H1 (cell line): ENCODE measurements at regions not wholly inside any gene's neighbourhood (a gene's known extent, or its start where the extent isn't known, plus 50 kb on each side); places are given as distances from the start of the nearest gene placed in this dataset.

ENCODE experiments used
- CTCF ChIA-PET: fragments of 300-600 bp; sonication (Branson Sonifier 250); formaldehyde crosslinking; loops from one replicate; lab custom pipeline; 2021; ENCODE audit not compliant: partially characterized antibody; lab: Charles Lee
- POLR2A ChIA-PET: fragments of 300-600 bp; sonication (Branson Sonifier 250); formaldehyde crosslinking; loops from one replicate; lab custom pipeline; 2021; ENCODE audit warnings: inconsistent platforms; ENCODE audit not compliant: partially characterized antibody; lab: Charles Lee
- DNase-seq, 2 experiments: peaks; one replicate each; pipeline versions ENCODE4 v3.0.0 to v3.0.0-alpha.2; 2010 to 2022; ENCODE audit warnings: low spot score in 2 of 2, low read depth in 1 of 2, mixed read lengths in 1 of 2
- FAIRE-seq: peaks from 2 replicates; lab custom pipeline; 2011; peaks lifted over from hg19 to GRCh38; lab: Jason Lieb, UNC
- H2AFZ ChIP-seq: 2 replicates; pipeline ENCODE4 v1.8.1; 2012; ENCODE audit warnings: low read length, inconsistent platforms
- H2AK5ac ChIP-seq: 2 replicates; pipeline ENCODE4 v1.6.1; 2013; ENCODE audit warnings: low read depth, low read length
- H2BK120ac ChIP-seq: replicated peaks from 2 replicates; pipeline ENCODE3; 2013; ENCODE audit warnings: low read depth, low read length, inconsistent platforms
- H2BK12ac ChIP-seq: 2 replicates; pipeline ENCODE4 v1.6.1; 2013; ENCODE audit warnings: low read depth, low read length
- H2BK15ac ChIP-seq: 2 replicates; pipeline ENCODE4 v1.6.1; 2013; ENCODE audit warnings: low read length
- H2BK20ac ChIP-seq: 2 replicates; pipeline ENCODE4 v1.6.1; 2013; ENCODE audit warnings: low read length
- H2BK5ac ChIP-seq: 2 replicates; pipeline ENCODE4 v1.6.1; 2013; ENCODE audit warnings: low read depth, low read length
- H3K14ac ChIP-seq: 2 replicates; pipeline ENCODE4 v1.6.1; 2013; ENCODE audit warnings: inconsistent platforms; ENCODE audit not compliant: insufficient read length
- H3K18ac ChIP-seq: 2 replicates; pipeline ENCODE4 v1.6.1; 2013; ENCODE audit warnings: low read length; ENCODE audit errors: extremely low read depth
- H3K23ac ChIP-seq: 2 replicates; pipeline ENCODE4 v1.6.1; 2013; ENCODE audit warnings: inconsistent platforms; ENCODE audit not compliant: insufficient read length
- H3K23me2 ChIP-seq: 2 replicates; pipeline ENCODE4 v1.6.1; 2013; ENCODE audit warnings: low read depth, low read length
- H3K27ac ChIP-seq: 2 replicates; pipeline ENCODE4 v1.6.1; 2011; ENCODE audit warnings: low read depth, low read length, inconsistent platforms
- H3K27me3 ChIP-seq, 4 experiments: replicated peaks in 1 of 4; 1 replicate in 1 of 4; 2 replicates in 3 of 4; pipeline versions ENCODE4 v1.6.1 to v1.8.1; 2011 to 2013; ENCODE audit warnings: low read length in 3 of 4, mild to moderate bottlenecking in 3 of 4, inconsistent platforms in 2 of 4, mixed read lengths in 2 of 4, moderate library complexity in 1 of 4; ENCODE audit not compliant: control insufficient read depth in 3 of 4, insufficient read depth in 3 of 4; ENCODE audit errors: extremely low read depth in 1 of 4
- H3K36me3 ChIP-seq, 4 experiments: 2 replicates each; pipeline versions ENCODE4 v1.6.1 to v1.8.1; 2011 to 2013; ENCODE audit warnings: mild to moderate bottlenecking in 4 of 4, low read length in 3 of 4, moderate library complexity in 2 of 4, control low read depth in 1 of 4, inconsistent platforms in 1 of 4; ENCODE audit not compliant: insufficient read depth in 4 of 4, control insufficient read depth in 2 of 4
- H3K4ac ChIP-seq: replicated peaks from 2 replicates; pipeline ENCODE3; 2013; ENCODE audit warnings: low read length, low read depth, mixed read lengths, inconsistent platforms; ENCODE audit not compliant: insufficient read length
- H3K4me1 ChIP-seq, 4 experiments: replicated peaks in 1 of 4; 1 replicate in 1 of 4; 2 replicates in 3 of 4; pipeline versions ENCODE4 v1.6.1 to v1.8.1; 2011 to 2013; ENCODE audit warnings: low read length in 3 of 4, inconsistent platforms in 2 of 4, mixed read lengths in 1 of 4; ENCODE audit not compliant: insufficient read depth in 4 of 4, control insufficient read depth in 3 of 4
- H3K4me2 ChIP-seq, 2 experiments: 2 replicates each; pipeline versions ENCODE4 v1.6.1 to v1.8.1; 2011 to 2013; ENCODE audit warnings: low read depth in 2 of 2, low read length in 2 of 2, control low read depth in 1 of 2, inconsistent platforms in 1 of 2, mild to moderate bottlenecking in 1 of 2; ENCODE audit not compliant: insufficient read depth in 1 of 2
- H3K4me3 ChIP-seq, 4 experiments: fragments of 200-600, 300-600 bp in 1 of 4; sonication (generic), shearing (Covaris generic), sonication (Bioruptor Twin) in 1 of 4; 2 replicates each; pipeline versions ENCODE4 v1.5.1 to v1.8.1; 2011 to 2016; ENCODE audit warnings: low read length in 4 of 4, low read depth in 3 of 4, control low read depth in 2 of 4, inconsistent platforms in 2 of 4, mild to moderate bottlenecking in 2 of 4, mixed read lengths in 1 of 4, moderate library complexity in 1 of 4; ENCODE audit not compliant: insufficient read depth in 2 of 4; ENCODE audit errors: extremely low read depth in 1 of 4
- H3K56ac ChIP-seq: replicated peaks from 2 replicates; pipeline ENCODE3; 2013; ENCODE audit warnings: low read depth, mild to moderate bottlenecking, mixed read lengths, low read length, inconsistent platforms; ENCODE audit not compliant: insufficient read length
- H3K79me1 ChIP-seq: 2 replicates; pipeline ENCODE4 v1.6.1; 2013; ENCODE audit warnings: low read depth, low read length, control low read depth
- H3K79me2 ChIP-seq, 2 experiments: 2 replicates each; pipeline versions ENCODE4 v1.6.1 to v1.8.1; 2012 to 2013; ENCODE audit warnings: low read length in 2 of 2, mild to moderate bottlenecking in 2 of 2, inconsistent platforms in 1 of 2; ENCODE audit not compliant: insufficient read depth in 2 of 2, control insufficient read depth in 1 of 2
- H3K9ac ChIP-seq, 4 experiments: replicated peaks in 1 of 4; 1 replicate in 1 of 4; 2 replicates in 3 of 4; pipeline versions ENCODE4 v1.6.1 to v1.8.1; 2011 to 2013; ENCODE audit warnings: low read depth in 3 of 4, low read length in 3 of 4, control low read depth in 2 of 4, mild to moderate bottlenecking in 2 of 4, moderate library complexity in 2 of 4, inconsistent platforms in 1 of 4; ENCODE audit errors: extremely low read depth in 1 of 4
- H3K9me3 ChIP-seq, 2 experiments: 2 replicates each; pipeline versions ENCODE4 v1.6.1 to v1.8.1; 2012 to 2013; ENCODE audit warnings: mild to moderate bottlenecking in 2 of 2, moderate library complexity in 2 of 2, control low read depth in 1 of 2, inconsistent platforms in 1 of 2, low read depth in 1 of 2, low read length in 1 of 2, mixed read lengths in 1 of 2; ENCODE audit not compliant: insufficient read depth in 2 of 2
- H4K20me1 ChIP-seq, 2 experiments: replicated peaks in 1 of 2; 2 replicates each; pipeline versions ENCODE3 to v1.8.1; 2011 to 2013; ENCODE audit warnings: inconsistent platforms in 2 of 2, low read length in 2 of 2, mild to moderate bottlenecking in 1 of 2; ENCODE audit not compliant: insufficient read depth in 2 of 2, control insufficient read depth in 1 of 2
- H4K5ac ChIP-seq: 2 replicates; pipeline ENCODE4 v1.6.1; 2013; ENCODE audit warnings: low read length, low read depth, mixed read lengths, inconsistent platforms; ENCODE audit not compliant: insufficient read length
- H4K8ac ChIP-seq: 2 replicates; pipeline ENCODE4 v1.8.0; 2013; ENCODE audit warnings: mild to moderate bottlenecking, moderate library complexity, low read length, inconsistent platforms; ENCODE audit not compliant: insufficient read depth; ENCODE audit errors: extremely low read depth
- H4K91ac ChIP-seq: replicated peaks from 2 replicates; pipeline ENCODE3; 2013; ENCODE audit warnings: low read length, mixed read lengths, inconsistent platforms; ENCODE audit not compliant: insufficient read length
- CBX8 ChIP-seq: fragments of 300-800, 300-1000 bp; sonication (generic); IDR thresholded peaks from 2 replicates; pipeline ENCODE4 v1.7.1; 2016; ENCODE audit warnings: low read depth, low read length, borderline replicate concordance
- FOSL1 ChIP-seq: IDR thresholded peaks from 2 replicates; pipeline ENCODE4 v1.6.1; 2011; ENCODE audit warnings: mild to moderate bottlenecking, low read depth, low read length, moderate library complexity; ENCODE audit not compliant: insufficient read depth
- GTF2F1 ChIP-seq: IDR thresholded peaks from 2 replicates; pipeline ENCODE4 v1.6.1; 2012; ENCODE audit warnings: low read depth, low read length, improper control_type of control experiment, borderline replicate concordance
- POU5F1 ChIP-seq: IDR thresholded peaks from 2 replicates; pipeline ENCODE4 v1.6.1; 2011; ENCODE audit warnings: low read depth, mild to moderate bottlenecking, low read length, moderate library complexity
- SIX5 ChIP-seq: IDR thresholded peaks from 2 replicates; pipeline ENCODE4 v1.6.1; 2011; ENCODE audit warnings: mild to moderate bottlenecking, low read depth, low read length
- SUZ12 ChIP-seq: fragments of 200-600 bp; sonication (generic); IDR thresholded peaks from 2 replicates; pipeline ENCODE4 v1.6.1; 2012; ENCODE audit warnings: mild to moderate bottlenecking, inconsistent platforms, low read length, moderate library complexity, mixed read lengths
- WGBS, 2 experiments: shearing (Covaris generic) in 1 of 2; methylation state at CpG; one replicate each; pipeline versions ENCODE4 v1.1.6 to v1.1.7; 2013 to 2015; ENCODE audit warnings: low lambda C conversion rate in 2 of 2, mixed read lengths in 2 of 2, inconsistent platforms in 1 of 2, low coverage in 1 of 2, missing lambda C conversion rate in 1 of 2; ENCODE audit not compliant: insufficient replicate concordance in 2 of 2, insufficient coverage in 1 of 2, insufficient read length in 1 of 2; ENCODE audit errors: extremely low coverage in 1 of 2, missing lambda C conversion rate in 1 of 2; 5-methylcytosine and 5-hydroxymethylcytosine counted together

GRCh38 chr11:127226380-127226779, 225.8 kb upstream of the KIRREL3 start:
- Histone ChIP-seq H3K4me2 (no peak overlapping the region), H3K4me1 (no peaks in the 10 kb centered on the region), H3K4me3 (no peak overlapping the region), H2BK120ac (no peak overlapping the region), H3K27ac (no peak overlapping the region), H3K79me1 (no peaks in the 10 kb centered on the region), H3K56ac (no peak overlapping the region), H4K20me1 (no peaks in the 10 kb centered on the region), H4K91ac (no peak overlapping the region), H4K5ac (no peak overlapping the region), H3K18ac (no peak overlapping the region), H3K27me3 (no peaks in the 10 kb centered on the region), H2AK5ac (no peak overlapping the region), H3K9ac (no peak overlapping the region), H2BK15ac (no peak overlapping the region), H3K23me2 (no peaks in the 10 kb centered on the region), H3K23ac (no peak overlapping the region), H4K8ac (no peak overlapping the region), H3K79me2 (no peaks in the 10 kb centered on the region), H2AFZ (no peak overlapping the region), H3K9me3 (no peaks in the 10 kb centered on the region), H2BK20ac (no peak overlapping the region), H2BK5ac (no peak overlapping the region), H3K14ac (no peak overlapping the region), H3K4ac (no peak overlapping the region), H2BK12ac (no peak overlapping the region), H3K36me3 (no peaks in the 10 kb centered on the region)
- FAIRE-seq (no peak), DNase-seq (no peak)
- POLR2A ChIA-PET: no interaction called here
- CTCF ChIA-PET: interaction anchor here (0.7 to 1.0 kb wide), 3 partner anchors 10 to 510 kb away, joined by 3 to 4 read pairs (median 3); no protein-coding TSS in a partner anchor
- TF ChIP-seq SIX5 (no peak), SUZ12 (no peak), FOSL1 (no peak), CBX8 (no peak), GTF2F1 (no peak), POU5F1 (no peak)
- WGBS, 2 experiments: 95% methylated on average over 1 of the region's 1 CpG; no CpG with 5 or more reads in 1 of the 2 experiments
